AG04449 (cell line): ENCODE measurements at regions not wholly inside any gene's neighbourhood (a gene's known extent, or its start where the extent isn't known, plus 50 kb on each side); places are given as distances from the start of the nearest gene placed in this dataset.
"Not testable (repeated sequence)": the region's sequence is repeated elsewhere in the genome, so short reads cannot be mapped to it uniquely, and the experiment has no call there.

Experiments used
- CTCF ChIA-PET: fragments of 350-600 bp; formaldehyde crosslinking; extraction: SDS; loops from one replicate; lab custom pipeline; 2021; ENCODE audit warnings: antibody characterized with exemption; lab: Yijun Ruan, JAX
- POLR2A ChIA-PET: fragments of 400-600, 350-600 bp; formaldehyde crosslinking; extraction: SDS; loops from one replicate; lab custom pipeline; 2020; ENCODE audit warnings: antibody characterized with exemption, inconsistent platforms; lab: Yijun Ruan, JAX
- DNase-seq: peaks from one replicate; pipeline ENCODE4 v3.0.0-alpha.2; 2010; ENCODE audit warnings: low read depth, low spot score
- H3K4me3 ChIP-seq: 2 replicates; pipeline ENCODE4 v1.5.1; 2011; ENCODE audit warnings: low read depth, mild to moderate bottlenecking, control low read depth, low read length
- TF ChIP-seq, protein P1 (sequence below): IDR thresholded peaks from one replicate; pipeline ENCODE4 v1.5.1; 2011; ENCODE audit warnings: mild to moderate bottlenecking, moderate library complexity, low read length, control low read depth, inconsistent platforms; ENCODE audit not compliant: insufficient read depth; ENCODE audit errors: missing control alignments

DNA sequence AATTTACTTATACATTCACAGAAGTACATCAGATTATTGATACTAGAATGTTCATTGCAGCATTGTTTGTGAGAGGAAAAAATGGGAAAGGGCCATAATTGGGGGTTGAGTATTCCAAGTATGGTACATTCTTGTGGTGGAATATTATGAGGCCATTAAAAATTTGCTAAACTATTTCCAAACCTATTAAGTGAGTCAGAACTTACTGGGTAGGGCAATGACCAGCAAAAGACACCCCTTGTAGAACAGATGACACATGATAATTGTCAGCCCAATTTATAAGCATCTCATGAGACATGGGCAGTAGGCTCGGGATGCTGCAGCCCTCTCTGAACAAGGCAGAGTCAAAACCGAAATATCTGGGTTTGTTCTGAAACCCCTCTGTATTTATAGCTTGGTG is 192.6 kb upstream of the IL12B start:
- DNase-seq: no peak
- TF ChIP-seq, protein P1, sequence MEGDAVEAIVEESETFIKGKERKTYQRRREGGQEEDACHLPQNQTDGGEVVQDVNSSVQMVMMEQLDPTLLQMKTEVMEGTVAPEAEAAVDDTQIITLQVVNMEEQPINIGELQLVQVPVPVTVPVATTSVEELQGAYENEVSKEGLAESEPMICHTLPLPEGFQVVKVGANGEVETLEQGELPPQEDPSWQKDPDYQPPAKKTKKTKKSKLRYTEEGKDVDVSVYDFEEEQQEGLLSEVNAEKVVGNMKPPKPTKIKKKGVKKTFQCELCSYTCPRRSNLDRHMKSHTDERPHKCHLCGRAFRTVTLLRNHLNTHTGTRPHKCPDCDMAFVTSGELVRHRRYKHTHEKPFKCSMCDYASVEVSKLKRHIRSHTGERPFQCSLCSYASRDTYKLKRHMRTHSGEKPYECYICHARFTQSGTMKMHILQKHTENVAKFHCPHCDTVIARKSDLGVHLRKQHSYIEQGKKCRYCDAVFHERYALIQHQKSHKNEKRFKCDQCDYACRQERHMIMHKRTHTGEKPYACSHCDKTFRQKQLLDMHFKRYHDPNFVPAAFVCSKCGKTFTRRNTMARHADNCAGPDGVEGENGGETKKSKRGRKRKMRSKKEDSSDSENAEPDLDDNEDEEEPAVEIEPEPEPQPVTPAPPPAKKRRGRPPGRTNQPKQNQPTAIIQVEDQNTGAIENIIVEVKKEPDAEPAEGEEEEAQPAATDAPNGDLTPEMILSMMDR: no peak
- no peak overlapping the region for H3K4me3 ChIP-seq
- ChIA-PET CTCF (no interaction called here), POLR2A (no interaction called here)

DNA sequence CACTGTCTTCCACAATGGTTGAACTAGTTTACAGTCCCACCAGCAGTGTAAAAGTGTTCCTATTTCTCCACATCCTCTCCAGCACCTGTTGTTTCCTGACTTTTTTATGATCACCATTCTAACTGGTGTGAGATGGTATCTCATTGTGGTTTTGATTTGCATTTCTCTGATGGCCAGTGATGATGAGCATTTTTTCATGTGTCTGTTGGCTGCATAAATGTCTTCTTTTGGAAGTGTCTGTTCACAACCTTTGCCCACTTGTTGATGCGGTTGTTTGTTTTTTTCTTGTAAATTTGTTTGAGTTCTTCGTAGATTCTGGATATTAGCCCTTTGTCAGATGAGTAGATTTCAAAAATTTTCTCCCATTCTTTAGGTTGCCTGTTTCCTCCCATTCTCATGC is 194.0 kb upstream of the IL12B start:
- H3K4me3 ChIP-seq, POLR2A ChIA-PET, DNase-seq: not testable (repeated sequence)
- CTCF ChIA-PET: interaction anchor here (1.3 kb wide), 1 partner anchor 10 kb away, joined by 3 read pairs; no protein-coding TSS in a partner anchor

DNA sequence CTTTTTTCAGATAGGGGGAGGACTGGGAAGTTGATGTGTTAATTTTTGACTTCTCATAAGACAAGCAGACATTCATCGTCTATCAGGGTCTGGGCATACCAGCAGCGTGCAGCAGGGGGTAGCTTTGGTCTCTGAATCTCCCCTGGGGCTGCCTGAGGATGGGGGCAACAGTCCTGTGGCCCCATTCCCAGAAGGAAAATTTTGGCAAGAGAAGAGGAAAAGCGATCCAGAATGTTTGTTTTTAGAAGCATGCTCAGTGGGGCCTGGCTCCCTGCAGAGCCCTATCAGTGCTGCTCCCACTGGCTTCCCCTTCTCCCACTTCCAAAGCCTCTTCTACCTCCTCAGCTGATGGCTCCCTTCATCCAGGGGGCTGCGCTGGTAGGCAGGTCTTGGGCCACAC is 194.8 kb upstream of the IL12B start:
- CTCF ChIA-PET: interaction anchor here (1.1 to 1.3 kb wide), 2 partner anchors 10 to 16 kb away, joined by 3 to 4 read pairs; no protein-coding TSS in a partner anchor
- TF ChIP-seq, protein P1: peak; percentile 21

DNA sequence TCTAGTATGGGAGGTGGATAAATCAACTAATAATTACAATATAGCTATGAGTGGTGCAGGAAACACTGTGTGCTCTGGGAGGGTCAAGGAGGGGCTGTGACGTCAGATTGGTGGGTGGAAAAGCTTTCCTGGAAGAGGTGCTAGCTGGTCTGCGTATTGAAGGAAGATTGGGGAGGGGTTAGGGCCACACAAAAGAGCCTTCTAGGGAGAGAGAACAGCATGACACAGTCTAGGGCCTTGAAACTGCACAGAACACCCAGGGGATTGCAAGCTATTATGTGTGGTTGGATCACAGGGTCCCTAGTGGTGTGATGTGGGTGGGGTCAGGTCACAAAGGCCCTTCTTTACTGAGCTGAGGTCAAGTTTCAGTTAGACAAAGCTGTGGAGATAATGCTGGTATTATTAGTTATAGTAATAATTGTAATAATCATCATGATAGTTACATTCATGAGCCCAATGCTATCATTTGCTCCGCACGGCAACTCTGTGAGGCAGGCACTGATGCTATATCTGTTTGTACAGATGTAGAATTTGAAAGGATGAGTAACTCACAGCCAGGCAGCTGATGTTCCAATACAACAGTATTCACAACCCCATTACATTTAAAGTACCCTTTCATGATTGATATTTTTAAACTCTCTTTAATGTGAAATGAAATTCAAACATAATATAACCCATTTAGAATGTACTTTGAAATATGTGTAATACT is 197.4 kb upstream of the IL12B start:
- TF ChIP-seq, protein P1: no peak
- ChIA-PET CTCF (interaction anchor here (0.7 to 1.5 kb wide), 5 partner anchors 11 to 459 kb away, joined by 3 to 5 read pairs (median 3); no protein-coding TSS in a partner anchor), POLR2A (no interaction called here)
- H3K4me3 ChIP-seq: no peak overlapping the region
- DNase-seq: no peak

More for the DNA sequence above, 194.8 kb upstream of the IL12B start:
- POLR2A ChIA-PET: no interaction called here
- no peak overlapping the region for H3K4me3 ChIP-seq
- DNase-seq: no peak

DNA sequence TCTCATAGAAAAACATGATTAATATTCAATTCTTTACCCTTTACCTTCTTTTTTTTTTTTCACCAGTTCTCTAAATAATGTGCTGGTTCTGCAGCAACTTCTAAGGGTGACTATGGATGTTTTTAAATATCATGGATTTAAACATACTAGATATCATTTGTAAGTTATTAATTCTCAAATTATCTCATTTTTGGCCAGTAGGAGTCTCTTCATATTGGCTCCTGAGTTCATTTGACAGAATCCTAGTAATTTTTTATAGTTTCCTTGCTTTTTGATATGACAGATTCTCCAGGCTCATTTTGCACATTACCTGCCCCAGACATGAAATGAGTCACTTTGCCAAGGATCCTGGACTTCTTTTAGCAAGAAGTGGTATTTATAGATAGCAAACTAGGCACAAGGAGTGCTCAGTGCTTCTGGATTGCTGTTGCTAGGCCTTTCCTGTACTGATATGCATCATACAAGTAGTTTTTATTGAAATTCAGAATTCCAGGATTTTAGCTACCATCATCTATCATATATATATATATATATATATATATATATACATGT is 201.3 kb upstream of the IL12B start:
- DNase-seq: no peak
- H3K4me3 ChIP-seq: no peak overlapping the region
- POLR2A ChIA-PET: no interaction called here
- TF ChIP-seq, protein P1: peak; percentile 8
- CTCF ChIA-PET: interaction anchor here (0.8 to 2.4 kb wide), 2 partner anchors 383 to 455 kb away, joined by 5 to 8 read pairs; no protein-coding TSS in a partner anchor

DNA sequence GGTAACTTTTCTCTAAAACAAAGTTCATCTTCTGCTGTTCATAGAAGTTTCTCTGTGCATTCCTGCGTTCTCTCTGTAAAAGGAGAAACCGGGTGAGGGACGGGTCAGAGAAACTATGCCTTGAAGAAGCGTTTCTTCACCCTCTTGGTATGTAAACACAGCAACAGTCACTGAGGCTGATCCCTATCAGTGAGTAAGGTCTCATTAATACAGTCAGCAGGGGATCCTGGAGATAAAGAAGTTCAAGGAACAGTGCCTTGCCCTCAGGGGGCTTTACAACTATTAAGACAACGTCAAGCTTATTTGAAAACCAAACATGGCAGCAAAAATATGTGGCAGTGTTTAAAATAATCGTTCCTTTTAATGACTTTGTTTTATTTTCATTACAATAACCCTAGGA is 202.9 kb upstream of the IL12B start:
- ChIA-PET CTCF (interaction anchor here (1.0 to 2.4 kb wide), 5 partner anchors 16 to 454 kb away, joined by 3 to 8 read pairs (median 4); no protein-coding TSS in a partner anchor), POLR2A (no interaction called here)
- DNase-seq: peak; percentile 55
- H3K4me3 ChIP-seq: no peak overlapping the region
- TF ChIP-seq, protein P1: no peak
